Right atrium auricular region (tissue), 2 donors: ENCODE measurements at regions not wholly inside any gene's neighbourhood (a gene's known extent, or its start where the extent isn't known, plus 50 kb on each side); places are given as distances from the start of the nearest gene placed in this dataset.

Experiments
- DNase-seq: peaks from one replicate; pipeline ENCODE4 v3.0.0-alpha.2; 2019; ENCODE audit warnings: low spot score
- H3K27ac ChIP-seq, 2 donors: fragments of 200-600 bp; sonication (generic); 1 replicate in 1 of 2; 2 replicates in 1 of 2; pipeline ENCODE4 v1.5.1; 2016 to 2019
- H3K27me3 ChIP-seq, 2 donors: fragments of 200-600 bp; sonication (generic); one replicate each; pipeline versions ENCODE4 v1.5.1 to v1.6.0; 2017 to 2019
- H3K36me3 ChIP-seq: fragments of 200-600 bp; sonication (generic); one replicate; pipeline ENCODE4 v1.5.1; 2016
- H3K4me1 ChIP-seq, 2 donors: fragments of 200-600 bp; sonication (generic); one replicate each; pipeline versions ENCODE4 v1.5.1 to v1.6.0; 2017 to 2019
- H3K4me3 ChIP-seq, 2 donors: fragments of 200-600 bp; sonication (generic); 1 replicate in 1 of 2; 2 replicates in 1 of 2; pipeline ENCODE4 v1.5.1; 2017 to 2019; ENCODE audit warnings: mild to moderate bottlenecking in 1 of 2, moderate library complexity in 1 of 2
- H3K9me3 ChIP-seq, 2 donors: fragments of 200-600 bp; sonication (generic); one replicate each; pipeline ENCODE4 v1.5.1; 2019
- TF ChIP-seq, protein P1 (sequence below), 2 donors: fragments of 200-600 bp; sonication (generic); IDR thresholded peaks; one replicate each; pipeline ENCODE4 v1.5.1; 2019; ENCODE audit warnings: antibody characterized with exemption in 2 of 2

DNA sequence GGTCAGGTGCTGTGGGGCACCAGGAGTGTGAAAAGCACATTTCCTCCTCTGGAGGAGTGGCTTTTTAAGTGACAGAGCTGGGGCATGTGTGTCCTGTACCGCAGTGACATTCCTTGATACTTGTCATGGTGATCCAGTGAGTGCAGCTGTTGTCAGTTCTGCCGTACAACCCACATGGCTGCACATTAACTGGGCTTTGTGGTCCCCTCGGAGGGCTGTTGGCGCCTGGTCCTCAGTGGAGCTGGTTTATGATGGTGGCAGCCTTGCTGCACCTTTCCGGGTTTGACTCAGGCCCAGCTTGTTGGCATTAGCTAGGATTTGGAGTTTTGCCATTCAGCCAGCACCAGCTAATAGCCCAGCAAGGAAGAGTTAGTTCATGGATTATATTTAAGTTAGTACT is 77.0 kb downstream of the SLC25A47 start:
- H3K27ac ChIP-seq = no peak overlapping the region
- TF ChIP-seq, protein P1, sequence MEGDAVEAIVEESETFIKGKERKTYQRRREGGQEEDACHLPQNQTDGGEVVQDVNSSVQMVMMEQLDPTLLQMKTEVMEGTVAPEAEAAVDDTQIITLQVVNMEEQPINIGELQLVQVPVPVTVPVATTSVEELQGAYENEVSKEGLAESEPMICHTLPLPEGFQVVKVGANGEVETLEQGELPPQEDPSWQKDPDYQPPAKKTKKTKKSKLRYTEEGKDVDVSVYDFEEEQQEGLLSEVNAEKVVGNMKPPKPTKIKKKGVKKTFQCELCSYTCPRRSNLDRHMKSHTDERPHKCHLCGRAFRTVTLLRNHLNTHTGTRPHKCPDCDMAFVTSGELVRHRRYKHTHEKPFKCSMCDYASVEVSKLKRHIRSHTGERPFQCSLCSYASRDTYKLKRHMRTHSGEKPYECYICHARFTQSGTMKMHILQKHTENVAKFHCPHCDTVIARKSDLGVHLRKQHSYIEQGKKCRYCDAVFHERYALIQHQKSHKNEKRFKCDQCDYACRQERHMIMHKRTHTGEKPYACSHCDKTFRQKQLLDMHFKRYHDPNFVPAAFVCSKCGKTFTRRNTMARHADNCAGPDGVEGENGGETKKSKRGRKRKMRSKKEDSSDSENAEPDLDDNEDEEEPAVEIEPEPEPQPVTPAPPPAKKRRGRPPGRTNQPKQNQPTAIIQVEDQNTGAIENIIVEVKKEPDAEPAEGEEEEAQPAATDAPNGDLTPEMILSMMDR (IDR thresholded peaks at IDR 0.05) = no peak
- no peaks in the 10 kb centered on the region for H3K9me3 ChIP-seq
- H3K4me1 ChIP-seq = peaks cover 0 to 13% of the 10 kb centered on the region in 2 donors
- H3K36me3 ChIP-seq = no peaks in the 10 kb centered on the region
- no peak overlapping the region for H3K4me3 ChIP-seq
- DNase-seq = no peak
- H3K27me3 ChIP-seq = no peaks in the 10 kb centered on the region

GRCh38 chr14:100401031-100401692 is 78.0 kb downstream of the SLC25A47 start:
- H3K4me3 ChIP-seq = no peak overlapping the region
- DNase-seq = no peak
- H3K27me3 ChIP-seq = no peaks in the 10 kb centered on the region
- H3K4me1 ChIP-seq = peaks cover 0 to 16% of the 10 kb centered on the region in 2 donors
- no peaks in the 10 kb centered on the region for H3K36me3 ChIP-seq
- TF ChIP-seq, protein P1 (IDR thresholded peaks at IDR 0.05) = no peak
- no peaks in the 10 kb centered on the region for H3K9me3 ChIP-seq
- H3K27ac ChIP-seq = no peak overlapping the region

DNA sequence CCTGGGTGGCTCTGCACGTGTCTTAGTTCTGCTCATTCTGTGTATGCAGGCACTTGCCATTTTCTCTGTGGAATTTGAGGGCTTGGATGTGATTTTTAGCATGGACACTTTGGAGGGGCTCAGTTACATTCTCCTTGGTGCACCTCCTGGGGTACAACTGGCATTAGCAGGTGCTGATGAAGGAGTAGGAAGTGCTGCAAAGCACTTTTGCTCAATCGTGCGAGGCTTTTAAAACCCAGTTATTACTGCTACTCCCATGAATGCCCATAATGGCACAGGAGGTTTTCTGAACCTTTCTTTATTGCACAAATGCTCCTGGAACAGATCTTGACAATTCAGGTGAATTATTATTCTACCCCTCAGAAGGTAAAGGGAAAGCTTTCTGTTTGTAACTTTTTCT is 78.7 kb downstream of the SLC25A47 start:
- TF ChIP-seq, protein P1 (IDR thresholded peaks at IDR 0.05) = no peak
- no peaks in the 10 kb centered on the region for H3K9me3 ChIP-seq
- DNase-seq = no peak
- peaks cover 0 to 22% of the 10 kb centered on the region in 2 donors for H3K4me1 ChIP-seq
- H3K36me3 ChIP-seq = no peaks in the 10 kb centered on the region
- H3K27ac ChIP-seq = no peak overlapping the region
- no peak overlapping the region for H3K4me3 ChIP-seq
- H3K27me3 ChIP-seq = no peaks in the 10 kb centered on the region

DNA sequence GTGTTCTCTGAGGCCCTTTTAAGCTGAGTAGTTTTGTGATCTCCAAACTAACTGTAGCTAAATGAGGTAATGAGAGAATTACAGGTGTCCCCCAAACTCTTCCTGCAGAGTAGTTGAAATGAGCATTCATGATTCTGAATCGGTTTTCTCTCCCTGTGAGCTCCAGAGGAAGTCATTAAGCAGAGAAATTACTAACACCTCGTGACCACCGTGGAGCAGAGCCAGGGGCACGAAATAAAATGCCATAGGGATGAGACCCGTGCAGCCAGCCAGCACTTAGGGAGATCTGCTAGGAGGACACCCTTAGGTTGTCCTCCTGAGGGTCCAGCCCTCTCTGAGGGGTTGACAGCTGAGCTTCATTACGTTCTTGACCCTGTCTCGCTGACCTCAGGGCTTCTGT is 79.5 kb downstream of the SLC25A47 start:
- DNase-seq = no peak
- Histone ChIP-seq H3K27ac (no peak overlapping the region), H3K4me3 (no peak overlapping the region), H3K27me3 (no peaks in the 10 kb centered on the region), H3K36me3 (no peaks in the 10 kb centered on the region), H3K9me3 (no peaks in the 10 kb centered on the region), H3K4me1 (peaks cover 0 to 23% of the 10 kb centered on the region in 2 donors)
- TF ChIP-seq, protein P1 (IDR thresholded peaks at IDR 0.05) = no peak

- TF ChIP-seq, protein P1 (IDR thresholded peaks at IDR 0.05) = no peak
- Histone ChIP-seq H3K4me1 (peaks cover 0 to 23% of the 10 kb centered on the region in 2 donors), H3K27ac (no peak overlapping the region), H3K36me3 (no peaks in the 10 kb centered on the region), H3K9me3 (no peaks in the 10 kb centered on the region), H3K4me3 (no peak overlapping the region), H3K27me3 (no peaks in the 10 kb centered on the region)
- DNase-seq = no peak
These were observed 80.0 kb downstream of the SLC25A47 start for GRCh38 chr14:100403105-100403504.
